Upper lobe of right lung (tissue), 1 donor: ENCODE measurements at regions not wholly inside any gene's neighbourhood (a gene's known extent, or its start where the extent isn't known, plus 50 kb on each side); places are given as distances from the start of the nearest gene placed in this dataset.

Experiments used
- ATAC-seq: fragments of 200-7000 bp; cut with Tn5 transposase; one replicate; pipeline ENCODE4 v1.9.1; 2020; ENCODE audit warnings: mild to moderate bottlenecking, moderate library complexity
- DNase-seq: peaks from one replicate; pipeline ENCODE4 v3.0.0-alpha.2; 2020
- H3K27ac ChIP-seq: fragments of 200-600 bp; one replicate; pipeline ENCODE4 v1.8.0; 2022
- H3K27me3 ChIP-seq: fragments of 200-600 bp; one replicate; pipeline ENCODE4 v1.8.0; 2022; ENCODE audit warnings: mild to moderate bottlenecking
- H3K36me3 ChIP-seq: fragments of 200-600 bp; one replicate; pipeline ENCODE4 v1.8.0; 2022
- H3K4me1 ChIP-seq: fragments of 200-600 bp; one replicate; pipeline ENCODE4 v1.8.0; 2022
- H3K4me3 ChIP-seq: fragments of 200-600 bp; one replicate; pipeline ENCODE4 v1.8.0; 2022; ENCODE audit warnings: mild to moderate bottlenecking
- H3K9me3 ChIP-seq: fragments of 200-600 bp; one replicate; pipeline ENCODE4 v1.8.0; 2022
- CTCF ChIP-seq: fragments of 200-600 bp; IDR thresholded peaks from one replicate; pipeline ENCODE4 v1.8.0; 2022; ENCODE audit warnings: antibody characterized with exemption
- intact Hi-C: fragments of 100-400 bp; cut with DNase I; formaldehyde crosslinking; loops from one replicate; pipeline ENCODE4 v1.11.0; 2022
- donor health status: DM: no; HTN: yes; CAD: no; lungs with severe emphysema.

GRCh38 chr5:152638996-152639552 is 234.0 kb upstream of the NMUR2 start:
- no peak for TF ChIP-seq CTCF
- intact Hi-C loops, result no loop called here
- Histone ChIP-seq H3K27me3 (no peaks in the 10 kb centered on the region), H3K9me3 (no peaks in the 10 kb centered on the region), H3K27ac (no peak overlapping the region), H3K36me3 (no peaks in the 10 kb centered on the region), H3K4me3 (no peak overlapping the region), H3K4me1 (no peaks in the 10 kb centered on the region)
- DNase-seq, result no peak
- ATAC-seq, result no peak

- intact Hi-C loops, result no loop called here
- ATAC-seq (no peak), DNase-seq (no peak)
- H3K4me1 ChIP-seq, result no peaks in the 10 kb centered on the region
- no peaks in the 10 kb centered on the region for H3K27me3 ChIP-seq
- no peaks in the 10 kb centered on the region for H3K9me3 ChIP-seq
- no peak overlapping the region for H3K4me3 ChIP-seq
- no peak for TF ChIP-seq CTCF
- H3K36me3 ChIP-seq, result no peaks in the 10 kb centered on the region
- H3K27ac ChIP-seq, result no peak overlapping the region
These were observed 237.1 kb upstream of the NMUR2 start for GRCh38 chr5:152641970-152642805.

GRCh38 chr5:152642880-152643279 is 237.8 kb upstream of the NMUR2 start:
- Histone ChIP-seq H3K36me3 (no peaks in the 10 kb centered on the region), H3K9me3 (no peaks in the 10 kb centered on the region), H3K4me3 (no peak overlapping the region), H3K27me3 (no peaks in the 10 kb centered on the region), H3K4me1 (no peaks in the 10 kb centered on the region), H3K27ac (no peak overlapping the region)
- intact Hi-C loops, result no loop called here
- no peak for DNase-seq
- no peak for TF ChIP-seq CTCF
- no peak for ATAC-seq

- Histone ChIP-seq H3K27ac (no peak overlapping the region), H3K4me1 (no peaks in the 10 kb centered on the region), H3K27me3 (no peaks in the 10 kb centered on the region), H3K4me3 (no peak overlapping the region), H3K9me3 (no peaks in the 10 kb centered on the region), H3K36me3 (no peaks in the 10 kb centered on the region)
- ATAC-seq (no peak), DNase-seq (no peak)
- intact Hi-C loops, result no loop called here
- TF ChIP-seq CTCF, result no peak
These were observed 239.1 kb upstream of the NMUR2 start for GRCh38 chr5:152644029-152644728.

- Histone ChIP-seq H3K36me3 (no peaks in the 10 kb centered on the region), H3K27me3 (no peaks in the 10 kb centered on the region), H3K9me3 (no peaks in the 10 kb centered on the region), H3K4me3 (no peak overlapping the region), H3K4me1 (no peaks in the 10 kb centered on the region), H3K27ac (no peak overlapping the region)
- ATAC-seq, result no peak
- TF ChIP-seq CTCF, result no peak
- no peak for DNase-seq
- intact Hi-C loops, result no loop called here
These were observed 244.5 kb upstream of the NMUR2 start for GRCh38 chr5:152649609-152650008.
